DOHH2 (cell line): ENCODE measurements at regions not wholly inside any gene's neighbourhood (a gene's known extent, or its start where the extent isn't known, plus 50 kb on each side); places are given as distances from the start of the nearest gene placed in this dataset.

Experiments used
- CTCF ChIP-seq: fragments of 200-600 bp; sonication (generic); IDR thresholded peaks from one replicate; pipeline ENCODE4 v1.5.1; 2014; ENCODE audit warnings: antibody characterized with exemption, mild to moderate bottlenecking, low read depth, low read length; ENCODE audit not compliant: poor library complexity, severe bottlenecking
- EZH2phosphoT487 ChIP-seq: fragments of 200-600 bp; sonication (generic); IDR thresholded peaks from 2 replicates; pipeline ENCODE4 v1.6.1; 2017; ENCODE audit warnings: borderline replicate concordance, mild to moderate bottlenecking, antibody characterized with exemption, low read length, moderate library complexity, mixed read lengths

DNA sequence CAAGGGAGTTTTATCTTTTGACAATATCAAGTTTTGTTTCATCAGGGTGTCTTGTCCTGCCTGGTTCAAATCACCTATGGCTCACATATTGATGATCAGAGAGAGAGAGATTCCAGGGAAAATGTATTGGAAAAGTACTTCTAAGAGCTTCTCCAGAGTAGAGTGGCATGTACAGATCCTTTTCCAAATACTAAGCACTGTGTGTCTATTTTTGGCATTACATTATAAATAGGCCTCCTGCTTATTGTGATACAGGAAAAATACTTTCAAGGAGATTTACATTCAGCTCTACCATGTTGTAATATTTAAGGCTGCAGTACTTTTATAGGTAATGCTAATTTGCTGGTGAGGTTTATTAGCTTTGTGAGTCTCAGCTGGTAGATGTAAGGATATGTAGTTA lies 100.8 kb downstream of the DCK start:
- TF ChIP-seq EZH2phosphoT487 (no peak), CTCF (no peak)
